Colonic mucosa (tissue), 4 donors: ENCODE measurements at regions not wholly inside any gene's neighbourhood (a gene's known extent, or its start where the extent isn't known, plus 50 kb on each side); places are given as distances from the start of the nearest gene placed in this dataset.

ENCODE experiments used
- DNase-seq: peaks from one replicate; pipeline ENCODE4 v3.0.0-alpha.2; 2020
- H3K27ac ChIP-seq: fragments of 200-600 bp; one replicate; pipeline ENCODE4 v1.8.0; 2021
- H3K27me3 ChIP-seq: fragments of 200-600 bp; one replicate; pipeline ENCODE4 v1.8.0; 2021
- H3K36me3 ChIP-seq: fragments of 200-600 bp; one replicate; pipeline ENCODE4 v1.8.0; 2021
- H3K4me1 ChIP-seq: fragments of 200-600 bp; one replicate; pipeline ENCODE4 v1.8.0; 2021; ENCODE audit warnings: mild to moderate bottlenecking
- H3K4me3 ChIP-seq: fragments of 200-600 bp; one replicate; pipeline ENCODE4 v1.8.0; 2021
- H3K9ac ChIP-seq, 2 donors: one replicate each; pipeline ENCODE4 v1.7.0; 2013; ENCODE audit warnings: control low read depth in 2 of 2, low read depth in 2 of 2, low read length in 2 of 2
- H3K9me3 ChIP-seq: fragments of 200-600 bp; one replicate; pipeline ENCODE4 v1.8.0; 2021
- CTCF ChIP-seq: fragments of 200-600 bp; IDR thresholded peaks from one replicate; pipeline ENCODE4 v1.8.0; 2022; ENCODE audit warnings: antibody characterized with exemption, mild to moderate bottlenecking
- intact Hi-C: fragments of 100-400 bp; cut with DNase I; formaldehyde crosslinking; loops from one replicate; pipeline ENCODE4 v1.14.1; 2022
- donor health status: healthy.
- donor health status: DM: no; HTN: no; CAD: no.
- donor health status: DM: no; HTN: no; CAD: no.

GRCh38 chr10:128336401-128336800 is 210.2 kb upstream of the MKI67 start:
- no peaks in the 10 kb centered on the region for H3K9me3 ChIP-seq
- TF ChIP-seq CTCF, result no peak
- intact Hi-C loops, result no loop called here

GRCh38 chr10:128337860-128338378 is 211.7 kb upstream of the MKI67 start:
- Histone ChIP-seq H3K4me1 (no peaks in the 10 kb centered on the region), H3K4me3 (no peak overlapping the region), H3K27ac (no peak overlapping the region), H3K9me3 (no peaks in the 10 kb centered on the region), H3K36me3 (no peaks in the 10 kb centered on the region), H3K9ac (no peak overlapping the region), H3K27me3 (no peaks in the 10 kb centered on the region)
- intact Hi-C loops, result no loop called here
- no peak for DNase-seq
- TF ChIP-seq CTCF, result no peak

More at GRCh38 chr10:128336401-128336800, 210.2 kb upstream of the MKI67 start:
- Histone ChIP-seq H3K27ac (no peak overlapping the region), H3K9ac (no peak overlapping the region), H3K36me3 (no peaks in the 10 kb centered on the region), H3K4me3 (no peak overlapping the region), H3K27me3 (no peaks in the 10 kb centered on the region), H3K4me1 (no peaks in the 10 kb centered on the region)
- no peak for DNase-seq

- Histone ChIP-seq H3K27ac (no peak overlapping the region), H3K36me3 (no peaks in the 10 kb centered on the region), H3K9ac (no peak overlapping the region), H3K9me3 (no peaks in the 10 kb centered on the region), H3K4me3 (no peak overlapping the region), H3K27me3 (no peaks in the 10 kb centered on the region), H3K4me1 (no peaks in the 10 kb centered on the region)
- DNase-seq, result no peak
- no peak for TF ChIP-seq CTCF
- intact Hi-C loops, result no loop called here
Measured at GRCh38 chr10:128338951-128339350, 212.7 kb upstream of the MKI67 start.

- no peak for DNase-seq
- intact Hi-C loops, result no loop called here
- H3K27ac ChIP-seq, result no peak overlapping the region
- no peaks in the 10 kb centered on the region for H3K27me3 ChIP-seq
- no peak overlapping the region for H3K4me3 ChIP-seq
- no peaks in the 10 kb centered on the region for H3K9me3 ChIP-seq
- no peaks in the 10 kb centered on the region for H3K4me1 ChIP-seq
- H3K36me3 ChIP-seq, result no peaks in the 10 kb centered on the region
- TF ChIP-seq CTCF, result no peak
- no peak overlapping the region for H3K9ac ChIP-seq
Measured at GRCh38 chr10:128339753-128340152, 213.5 kb upstream of the MKI67 start.

- no peak overlapping the region for H3K9ac ChIP-seq
- intact Hi-C loops, result no loop called here
- no peak for TF ChIP-seq CTCF
- H3K4me3 ChIP-seq, result no peak overlapping the region
- H3K27me3 ChIP-seq, result no peaks in the 10 kb centered on the region
- DNase-seq, result no peak
- no peaks in the 10 kb centered on the region for H3K36me3 ChIP-seq
- H3K27ac ChIP-seq, result no peak overlapping the region
- no peaks in the 10 kb centered on the region for H3K9me3 ChIP-seq
- H3K4me1 ChIP-seq, result no peaks in the 10 kb centered on the region
Measured at GRCh38 chr10:128345353-128345752, 219.1 kb upstream of the MKI67 start.
